B cell (primary cell): ENCODE measurements at regions not wholly inside any gene's neighbourhood (a gene's known extent, or its start where the extent isn't known, plus 50 kb on each side); places are given as distances from the start of the nearest gene placed in this dataset.

ENCODE experiments used
- ATAC-seq: fragments of 200-7000 bp; cut with Tn5 transposase; one replicate; pipeline ENCODE4 v1.10.0; 2021; ENCODE audit warnings: low read depth, mild to moderate bottlenecking, moderate number of reproducible peaks, moderate library complexity
- CTCF ChIA-PET: fragments of 350-600 bp; sonication (Branson Sonifier 250); formaldehyde crosslinking; loops from one replicate; lab custom pipeline; 2021; ENCODE audit warnings: antibody characterized with exemption, inconsistent platforms; lab: Charles Lee
- POLR2A ChIA-PET: fragments of 350-600 bp; sonication (Branson Sonifier 250); formaldehyde crosslinking; loops from one replicate; lab custom pipeline; 2021; ENCODE audit warnings: antibody characterized with exemption; lab: Charles Lee
- DNase-seq: peaks from one replicate; pipeline ENCODE4 v3.0.0; 2013
- H2AFZ ChIP-seq: 2 replicates; pipeline ENCODE4 v1.6.1; 2012; ENCODE audit warnings: mild to moderate bottlenecking, low read depth, low read length; ENCODE audit not compliant: insufficient read depth, poor library complexity, severe bottlenecking
- H3K27ac ChIP-seq, 2 donors: 1 replicate in 1 of 2; 2 replicates in 1 of 2; pipeline ENCODE4 v1.5.1; 2012 to 2013; ENCODE audit warnings: low read length in 2 of 2, mild to moderate bottlenecking in 2 of 2, moderate library complexity in 1 of 2
- H3K27me3 ChIP-seq, 4 experiments: fragments of 200-600 bp in 1 of 4; sonication (generic) in 1 of 4; replicated peaks in 1 of 4; 1 replicate in 2 of 4; 2 replicates in 2 of 4; pipeline versions ENCODE4 v1.6.1 to v1.7.0; 2013 to 2016; ENCODE audit warnings: low read length in 3 of 4, mild to moderate bottlenecking in 2 of 4, mixed read lengths in 1 of 4, moderate library complexity in 1 of 4; ENCODE audit not compliant: insufficient read depth in 4 of 4, control insufficient read depth in 3 of 4; ENCODE audit errors: control extremely low read depth in 1 of 4
- H3K36me3 ChIP-seq, 2 experiments: replicated peaks in 1 of 2; 1 replicate in 1 of 2; 2 replicates in 1 of 2; pipeline versions ENCODE4 v1.6.1 to v1.7.1; 2013; ENCODE audit warnings: low read length in 1 of 2; ENCODE audit not compliant: insufficient read depth in 2 of 2, control insufficient read depth in 1 of 2; ENCODE audit errors: control extremely low read depth in 1 of 2, extremely low read depth in 1 of 2
- H3K4me1 ChIP-seq, 2 donors: fragments of 200-600 bp in 1 of 2; sonication (generic) in 1 of 2; 1 replicate in 1 of 2; 2 replicates in 1 of 2; pipeline versions ENCODE4 v1.5.1 to v1.6.1; 2013 to 2017; ENCODE audit warnings: low read length in 2 of 2; ENCODE audit not compliant: control insufficient read depth in 2 of 2, insufficient read depth in 2 of 2
- H3K4me2 ChIP-seq: replicated peaks from 2 replicates; pipeline ENCODE3; 2012; ENCODE audit warnings: mild to moderate bottlenecking, low read depth, low read length; ENCODE audit not compliant: poor library complexity, severe bottlenecking
- H3K4me3 ChIP-seq, 5 experiments: fragments of 200-600 bp in 1 of 5; sonication (generic) in 1 of 5; 1 replicate in 3 of 5; 2 replicates in 2 of 5; pipeline versions ENCODE4 v1.5.1 to v1.7.0; 2011 to 2016; ENCODE audit warnings: low read length in 4 of 5, mild to moderate bottlenecking in 4 of 5, low read depth in 2 of 5, control low read depth in 1 of 5, moderate library complexity in 1 of 5; ENCODE audit not compliant: insufficient read depth in 1 of 5; ENCODE audit errors: control extremely low read depth in 1 of 5, extremely low read depth in 1 of 5
- H3K79me2 ChIP-seq: fragments of 200-600 bp; sonication (generic); one replicate; pipeline ENCODE4 v1.6.0; 2016; ENCODE audit warnings: low read length; ENCODE audit not compliant: control insufficient read depth, insufficient read depth
- H3K9ac ChIP-seq: fragments of 200-600 bp; sonication (generic); 2 replicates; pipeline ENCODE4 v1.6.1; 2017; ENCODE audit warnings: mild to moderate bottlenecking, low read length, moderate library complexity
- H3K9me3 ChIP-seq, 3 donors: one replicate each; pipeline versions ENCODE4 v1.6.1 to v1.7.1; 2013; ENCODE audit warnings: low read length in 2 of 3; ENCODE audit not compliant: control insufficient read depth in 2 of 3, insufficient read depth in 1 of 3; ENCODE audit errors: control extremely low read depth in 1 of 3
- H4K20me1 ChIP-seq: 2 replicates; pipeline ENCODE4 v1.6.0; 2012; ENCODE audit warnings: mild to moderate bottlenecking, low read length; ENCODE audit not compliant: insufficient read depth, control insufficient read depth, poor library complexity, severe bottlenecking
- H3K27ac Mint-ChIP-seq: one replicate; pipeline ENCODE4 v1.8.0; 2021; ENCODE audit warnings: mixed read lengths
- H3K27me3 Mint-ChIP-seq: one replicate; pipeline ENCODE4 v1.8.0; 2021; ENCODE audit warnings: mixed read lengths
- H3K4me1 Mint-ChIP-seq: one replicate; pipeline ENCODE4 v1.8.0; 2021; ENCODE audit warnings: mixed read lengths
- H3K4me3 Mint-ChIP-seq: one replicate; pipeline ENCODE4 v1.8.0; 2021; ENCODE audit warnings: mixed read lengths
- H3K9me3 Mint-ChIP-seq: one replicate; pipeline ENCODE4 v1.8.0; 2022; ENCODE audit warnings: mixed read lengths; ENCODE audit not compliant: insufficient read depth
- CTCF ChIP-seq: fragments of 200-600 bp; IDR thresholded peaks from one replicate; pipeline ENCODE4 v1.8.0; 2022; ENCODE audit warnings: antibody characterized with exemption, mild to moderate bottlenecking
- EZH2 ChIP-seq: IDR thresholded peaks from 2 replicates; pipeline ENCODE4 v1.6.1; 2012; ENCODE audit warnings: borderline replicate concordance, low read depth, mild to moderate bottlenecking, moderate library complexity, low read length; ENCODE audit not compliant: insufficient read depth, poor library complexity, severe bottlenecking
- WGBS: methylation state at CpG from one replicate; pipeline ENCODE4 v1.1.5; 2013; ENCODE audit warnings: missing lambda C conversion rate; ENCODE audit not compliant: insufficient coverage; 5-methylcytosine and 5-hydroxymethylcytosine counted together
- intact Hi-C: fragments of 100-400 bp; cut with micrococcal nuclease; formaldehyde crosslinking; loops from one replicate; pipeline ENCODE4 v1.10.0; 2022

- H3K27me3 ChIP-seq: no peaks in the 10 kb centered on the region
- Mint-ChIP-seq H3K4me3 (no peak overlapping the region), H3K27ac (no peak overlapping the region), H3K9me3 (no peaks in the 10 kb centered on the region), H3K27me3 (no peaks in the 10 kb centered on the region), H3K4me1 (peaks cover 22% of the 10 kb centered on the region)
- no peak overlapping the region for H3K9ac ChIP-seq
- WGBS: 93% methylated on average over 2 of the region's 6 CpGs
- ChIA-PET POLR2A (no interaction called here), CTCF (interaction anchor here (0.7 kb wide), 1 partner anchor 48 kb away, joined by 3 read pairs; no protein-coding TSS in a partner anchor)
- no peak overlapping the region for H3K4me3 ChIP-seq
- no peak overlapping the region for H3K27ac ChIP-seq
- no peak for ATAC-seq
- no peak for TF ChIP-seq CTCF
- TF ChIP-seq EZH2: no peak
- no peak overlapping the region for H3K4me2 ChIP-seq
- H3K4me1 ChIP-seq: peaks cover 11 to 17% of the 10 kb centered on the region in 2 donors
- intact Hi-C loops: no loop called here
- no peak overlapping the region for H2AFZ ChIP-seq
- H4K20me1 ChIP-seq: no peaks in the 10 kb centered on the region
- DNase-seq: no peak
- no peaks in the 10 kb centered on the region for H3K36me3 ChIP-seq
- H3K79me2 ChIP-seq: no peaks in the 10 kb centered on the region
- H3K9me3 ChIP-seq: no peaks in the 10 kb centered on the region
These were observed 91.8 kb upstream of the UBE2E2 start for GRCh38 chr3:23111286-23111685.

GRCh38 chr3:23111797-23112196, 91.3 kb upstream of the UBE2E2 start:
- Histone ChIP-seq H4K20me1 (no peaks in the 10 kb centered on the region), H3K9me3 (no peaks in the 10 kb centered on the region), H3K27ac (no peak overlapping the region), H3K27me3 (no peaks in the 10 kb centered on the region), H2AFZ (no peak overlapping the region), H3K4me2 (no peak overlapping the region), H3K4me1 (peaks cover 11 to 17% of the 10 kb centered on the region in 2 donors), H3K9ac (no peak overlapping the region), H3K4me3 (no peak overlapping the region), H3K79me2 (no peaks in the 10 kb centered on the region), H3K36me3 (no peaks in the 10 kb centered on the region)
- CTCF ChIA-PET: no interaction called here
- no peaks in the 10 kb centered on the region for H3K27me3 Mint-ChIP-seq
- DNase-seq (no peak), ATAC-seq (no peak)
- no peak overlapping the region for H3K4me3 Mint-ChIP-seq
- intact Hi-C loops: no loop called here
- WGBS: no CpG with 5 or more reads among the region's 3 CpGs
- no peaks in the 10 kb centered on the region for H3K9me3 Mint-ChIP-seq
- H3K4me1 Mint-ChIP-seq: peaks cover 22% of the 10 kb centered on the region
- no peak overlapping the region for H3K27ac Mint-ChIP-seq
- POLR2A ChIA-PET: no interaction called here
- TF ChIP-seq CTCF: no peak
- TF ChIP-seq EZH2: no peak
